GM12864 (cell line): ENCODE measurements at regions not wholly inside any gene's neighbourhood (a gene's known extent, or its start where the extent isn't known, plus 50 kb on each side); places are given as distances from the start of the nearest gene placed in this dataset.

Source experiments
- DNase-seq: peaks from one replicate; pipeline ENCODE4 v3.0.0-alpha.2; 2011; ENCODE audit warnings: low read depth
- H3K4me3 ChIP-seq: 2 replicates; pipeline ENCODE4 v1.5.1; 2011; ENCODE audit warnings: mild to moderate bottlenecking, low read depth, low read length, control low read depth
- CTCF ChIP-seq: IDR thresholded peaks from 2 replicates; pipeline ENCODE4 v1.5.1; 2011; ENCODE audit warnings: low read depth, mild to moderate bottlenecking, moderate library complexity, low read length, control low read depth, inconsistent platforms; ENCODE audit errors: missing control alignments

- H3K4me3 ChIP-seq = no peak overlapping the region
- DNase-seq = no peak
- no peak for TF ChIP-seq CTCF
Measured at GRCh38 chr5:96329886-96330529, 103.0 kb downstream of the PCSK1 start.

GRCh38 chr5:96329289-96329688 lies 103.8 kb downstream of the PCSK1 start:
- no peak overlapping the region for H3K4me3 ChIP-seq
- no peak for TF ChIP-seq CTCF

DNA sequence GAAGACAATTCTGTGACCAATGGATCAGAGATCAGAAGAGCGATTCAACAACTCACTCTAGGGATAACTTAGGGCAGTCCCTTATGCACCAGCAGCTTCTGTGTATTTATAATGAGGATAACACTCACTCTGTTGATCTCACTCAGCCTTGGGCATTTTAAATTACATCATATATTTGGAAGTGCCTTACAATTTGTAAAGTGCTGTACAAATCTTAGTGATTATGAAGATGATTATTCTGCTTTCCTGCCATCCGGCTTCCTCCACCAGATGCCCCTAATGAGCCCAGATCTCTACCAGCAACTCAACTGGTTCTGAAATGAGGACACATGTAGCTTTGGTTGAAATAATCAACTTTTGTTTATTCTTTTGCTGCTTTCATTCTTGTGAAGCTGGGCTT lies 105.3 kb downstream of the PCSK1 start:
- DNase-seq = no peak
- no peak for TF ChIP-seq CTCF
- H3K4me3 ChIP-seq = no peak overlapping the region

More at GRCh38 chr5:96329289-96329688, 103.8 kb downstream of the PCSK1 start:
- DNase-seq = no peak

GRCh38 chr5:96326902-96327301 lies 106.1 kb downstream of the PCSK1 start:
- DNase-seq = no peak
- no peak for TF ChIP-seq CTCF
- no peak overlapping the region for H3K4me3 ChIP-seq

DNA sequence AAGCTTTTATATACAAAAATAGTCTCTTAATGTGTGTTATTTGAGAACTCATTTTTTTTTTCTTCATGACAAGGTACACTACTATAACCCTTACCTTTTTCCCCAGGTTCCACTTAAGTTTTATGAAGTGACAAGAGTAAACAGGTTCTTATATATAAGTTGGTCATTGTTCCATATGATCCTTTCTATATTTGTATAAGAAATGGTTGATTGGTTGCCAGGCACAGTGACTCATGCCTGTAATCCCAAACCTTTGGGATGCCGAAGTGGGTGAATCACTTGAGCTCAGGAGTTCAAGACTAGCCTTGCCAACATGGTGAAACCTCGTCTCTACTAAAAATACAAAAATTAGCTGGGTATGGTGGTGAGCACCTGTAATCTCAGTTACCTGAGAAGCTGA lies 108.3 kb downstream of the PCSK1 start:
- DNase-seq = no peak
- H3K4me3 ChIP-seq = no peak overlapping the region
- TF ChIP-seq CTCF = no peak

DNA sequence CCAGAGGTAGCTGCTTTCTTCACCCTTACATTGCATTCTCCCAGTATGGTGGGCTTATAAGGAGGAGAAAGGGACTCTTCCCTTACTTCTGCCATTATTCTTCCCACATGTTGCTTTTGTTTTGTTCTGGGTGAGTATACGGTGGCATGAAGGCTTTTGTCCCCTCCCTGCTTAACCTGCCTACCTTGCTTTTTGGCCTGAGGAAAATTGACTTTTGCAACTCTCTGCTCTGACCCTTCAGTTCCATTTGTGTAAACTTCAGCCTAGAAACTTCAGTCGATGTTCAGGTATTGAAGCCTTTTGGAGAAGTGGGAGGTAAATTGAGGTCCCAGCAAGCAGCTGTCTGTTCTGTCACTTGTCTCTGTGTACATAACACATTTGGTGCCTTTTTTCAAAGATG lies 110.2 kb downstream of the PCSK1 start:
- no peak for DNase-seq
- TF ChIP-seq CTCF = no peak
- H3K4me3 ChIP-seq = no peak overlapping the region

DNA sequence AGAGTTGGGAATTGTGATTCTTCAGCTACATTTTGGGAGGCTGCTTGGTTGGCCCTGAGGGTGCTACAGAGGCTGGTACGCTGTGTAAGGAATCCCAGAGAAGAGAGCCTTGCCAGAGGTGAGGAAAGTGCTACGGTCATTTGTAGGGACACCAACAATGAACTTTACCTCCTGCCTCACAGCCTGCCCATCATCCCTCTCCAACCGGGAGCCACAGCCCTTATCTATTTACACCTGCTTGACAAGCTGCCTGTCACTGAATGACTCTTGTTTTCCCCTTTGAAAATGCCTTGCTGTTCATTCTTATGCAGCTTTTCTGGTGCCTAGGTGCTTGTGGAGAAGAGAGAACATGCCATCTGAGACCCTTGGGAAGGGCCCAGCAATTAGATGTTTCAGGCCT lies 110.8 kb downstream of the PCSK1 start:
- no peak for DNase-seq
- TF ChIP-seq CTCF = no peak
- no peak overlapping the region for H3K4me3 ChIP-seq
